CD4-positive, alpha-beta T cell (primary cell): ENCODE measurements at regions not wholly inside any gene's neighbourhood (a gene's known extent, or its start where the extent isn't known, plus 50 kb on each side); places are given as distances from the start of the nearest gene placed in this dataset.

Source experiments
- ATAC-seq: fragments of 200-7000 bp; cut with Tn5 transposase; one replicate; pipeline ENCODE4 v1.10.0; 2022; ENCODE audit warnings: mild to moderate bottlenecking; ENCODE audit not compliant: poor library complexity
- CTCF ChIA-PET: fragments of 350-600 bp; sonication (Branson Sonifier 250); formaldehyde crosslinking; loops from one replicate; lab custom pipeline; 2021; ENCODE audit warnings: antibody characterized with exemption, inconsistent platforms; lab: Charles Lee
- POLR2A ChIA-PET: fragments of 350-600 bp; sonication (Branson Sonifier 250); formaldehyde crosslinking; loops from one replicate; lab custom pipeline; 2021; ENCODE audit warnings: antibody characterized with exemption, inconsistent platforms; lab: Charles Lee
- DNase-seq, 14 experiments: peaks; one replicate each; pipeline ENCODE4 v3.0.0-alpha.2; 2013 to 2020; ENCODE audit warnings: mixed read lengths in 2 of 14
- H3K27ac ChIP-seq, 2 donors: one replicate each; pipeline versions ENCODE4 v1.5.1 to v1.7.0; 2013; ENCODE audit warnings: low read length in 2 of 2, low read depth in 1 of 2, mild to moderate bottlenecking in 1 of 2
- H3K27me3 ChIP-seq, 2 experiments: 1 replicate in 1 of 2; 2 replicates in 1 of 2; pipeline versions ENCODE4 v1.6.1 to v1.7.0; 2013; ENCODE audit warnings: low read length in 2 of 2, control low read depth in 1 of 2, mild to moderate bottlenecking in 1 of 2, moderate library complexity in 1 of 2; ENCODE audit not compliant: insufficient read depth in 2 of 2, control insufficient read depth in 1 of 2
- H3K36me3 ChIP-seq: one replicate; pipeline ENCODE4 v1.6.1; 2013; ENCODE audit warnings: low read length, control low read depth; ENCODE audit not compliant: insufficient read depth
- H3K4me1 ChIP-seq: one replicate; pipeline ENCODE4 v1.6.1; 2013; ENCODE audit warnings: low read length, control low read depth; ENCODE audit not compliant: insufficient read depth
- H3K4me3 ChIP-seq: one replicate; pipeline ENCODE4 v1.5.1; 2013; ENCODE audit warnings: mild to moderate bottlenecking, low read length, moderate library complexity
- H3K9me3 ChIP-seq, 2 experiments: 1 replicate in 1 of 2; 2 replicates in 1 of 2; pipeline versions ENCODE4 v1.6.1 to v1.7.0; 2013; ENCODE audit warnings: low read length in 2 of 2, mild to moderate bottlenecking in 2 of 2, control low read depth in 1 of 2, moderate library complexity in 1 of 2; ENCODE audit not compliant: control insufficient read depth in 1 of 2, insufficient read depth in 1 of 2
- H3K27ac Mint-ChIP-seq: one replicate; pipeline ENCODE4 v1.8.0; 2020; ENCODE audit warnings: mixed read lengths
- H3K27me3 Mint-ChIP-seq: one replicate; pipeline ENCODE4 v1.8.0; 2021; ENCODE audit warnings: mixed read lengths
- H3K36me3 Mint-ChIP-seq: one replicate; pipeline ENCODE4 v1.8.0; 2021; ENCODE audit warnings: low read depth, mixed read lengths
- H3K4me1 Mint-ChIP-seq: one replicate; pipeline ENCODE4 v1.8.0; 2021; ENCODE audit warnings: low read depth, mixed read lengths
- H3K4me3 Mint-ChIP-seq: one replicate; pipeline ENCODE4 v1.8.0; 2020; ENCODE audit warnings: mild to moderate bottlenecking, mixed read lengths
- H3K9me3 Mint-ChIP-seq: one replicate; pipeline ENCODE4 v1.8.0; 2020; ENCODE audit warnings: mixed read lengths
- CTCF ChIP-seq: fragments of 200-600 bp; IDR thresholded peaks from one replicate; pipeline ENCODE4 v1.8.0; 2022; ENCODE audit warnings: antibody characterized with exemption, mild to moderate bottlenecking
- intact Hi-C, 2 experiments: fragments of 100-400 bp; cut with DNase I in 1 of 2; cut with micrococcal nuclease in 1 of 2; formaldehyde crosslinking; loops; one replicate each; pipeline versions ENCODE4 v1.15.1 to v1.9.0; 2023 to 2025; cut with DNase I, micrococcal nuclease

GRCh38 chr16:17027488-17028129 lies 443.2 kb downstream of the XYLT1 start:
- peaks cover 16% of the 10 kb centered on the region for H3K4me1 ChIP-seq
- DNase-seq (peak in 2 of 14 experiments; percentile 7 to 14), ATAC-seq (no peak)
- H3K27me3 ChIP-seq: no peaks in the 10 kb centered on the region
- H3K4me3 ChIP-seq: no peak overlapping the region
- peaks cover 10% of the 10 kb centered on the region for H3K9me3 Mint-ChIP-seq
- H3K9me3 ChIP-seq: no peaks in the 10 kb centered on the region
- ChIA-PET POLR2A (interaction anchor here (0.9 to 1.4 kb wide), 4 partner anchors 9 to 35 kb away, joined by 3 to 5 read pairs (median 4); no protein-coding TSS in a partner anchor), CTCF (no interaction called here)
- no peak overlapping the region for H3K4me3 Mint-ChIP-seq
- no peaks in the 10 kb centered on the region for H3K36me3 ChIP-seq
- intact Hi-C loops: loop anchor here in 1 of 2 experiments (1.0 kb wide), 2 partner anchors 14 to 43 kb away; no protein-coding TSS in a partner anchor
- no peaks in the 10 kb centered on the region for H3K36me3 Mint-ChIP-seq
- H3K27me3 Mint-ChIP-seq: no peaks in the 10 kb centered on the region
- H3K27ac ChIP-seq: no peak overlapping the region
- H3K27ac Mint-ChIP-seq: peak overlapping the region; percentile 85
- H3K4me1 Mint-ChIP-seq: peaks cover 38% of the 10 kb centered on the region
- no peak for TF ChIP-seq CTCF

- ChIA-PET POLR2A (no interaction called here), CTCF (no interaction called here)
- Histone ChIP-seq H3K4me3 (no peak overlapping the region), H3K27me3 (no peaks in the 10 kb centered on the region), H3K4me1 (peaks cover 16% of the 10 kb centered on the region), H3K36me3 (no peaks in the 10 kb centered on the region), H3K9me3 (no peaks in the 10 kb centered on the region), H3K27ac (no peak overlapping the region)
- no peak overlapping the region for H3K27ac Mint-ChIP-seq
- no peaks in the 10 kb centered on the region for H3K36me3 Mint-ChIP-seq
- no peak overlapping the region for H3K4me3 Mint-ChIP-seq
- no peaks in the 10 kb centered on the region for H3K27me3 Mint-ChIP-seq
- intact Hi-C loops: no loop called here
- DNase-seq (no peak), ATAC-seq (no peak)
- H3K9me3 Mint-ChIP-seq: peaks cover 13% of the 10 kb centered on the region
- peaks cover 35% of the 10 kb centered on the region for H3K4me1 Mint-ChIP-seq
- no peak for TF ChIP-seq CTCF
Observed at GRCh38 chr16:17029602-17030350, 441.0 kb downstream of the XYLT1 start.

- Mint-ChIP-seq H3K27me3 (no peaks in the 10 kb centered on the region), H3K27ac (no peak overlapping the region), H3K9me3 (peaks cover 13% of the 10 kb centered on the region), H3K4me3 (no peak overlapping the region), H3K36me3 (no peaks in the 10 kb centered on the region), H3K4me1 (peaks cover 16% of the 10 kb centered on the region)
- Histone ChIP-seq H3K9me3 (no peaks in the 10 kb centered on the region), H3K27me3 (no peaks in the 10 kb centered on the region), H3K27ac (no peak overlapping the region), H3K4me3 (no peak overlapping the region), H3K36me3 (no peaks in the 10 kb centered on the region), H3K4me1 (peaks cover 11% of the 10 kb centered on the region)
- no peak for TF ChIP-seq CTCF
- intact Hi-C loops: no loop called here
- DNase-seq: no peak
- ChIA-PET CTCF (interaction anchor here (0.7 kb wide), 1 partner anchor 23 kb away, joined by 3 read pairs; no protein-coding TSS in a partner anchor), POLR2A (no interaction called here)
- ATAC-seq: no peak
Observed at GRCh38 chr16:17031484-17032268, 439.1 kb downstream of the XYLT1 start.
